ENCODE measurements at regions not wholly inside any gene's neighbourhood (a gene's known extent, or its start where the extent isn't known, plus 50 kb on each side); places are given as distances from the start of the nearest gene placed in this dataset.
A peak's percentile ranks its signal among the peaks of the same experiment; 100 is the strongest.
"Not testable (repeated sequence)": the region's sequence is repeated elsewhere in the genome, so short reads cannot be mapped to it uniquely, and the experiment has no call there.

GRCh38 chr14:99035268-99035667 is 236.7 kb downstream of the BCL11B start:
- peaks cover 0 to 3% (median 0%) of the 10 kb centered on the region in 3 donors for H3K27me3 ChIP-seq (ENCODE audit: control insufficient read depth in 3 of 3, insufficient read depth in 3 of 3, low read length in 2 of 3)
- H3K27ac ChIP-seq (ENCODE audit: low read depth in 1 of 2, low read length in 1 of 2) = peak overlapping the region in 1 of 2 donors; percentile 74
- no peak for TF ChIP-seq CTCF (IDR thresholded peaks at IDR 0.05; ENCODE audit: control extremely low read depth, extremely low read depth)
- 36 to 57% methylated on average over 4 of the region's 4 CpGs for WGBS, 2 donors
- H3K36me3 ChIP-seq (ENCODE audit: control insufficient read depth in 4 of 4, insufficient read depth in 4 of 4, low read length in 4 of 4) = no peaks in the 10 kb centered on the region
- DNase-seq (peak; percentile 55 to 82 (median 73)), ATAC-seq (ENCODE audit: insufficient read depth, low FRiP score) (no peak)
- peaks cover 0 to 5% (median 0%) of the 10 kb centered on the region in 4 donors for H3K9me3 ChIP-seq (ENCODE audit: control insufficient read depth in 4 of 4, insufficient read depth in 3 of 4, low read length in 3 of 4)
- H3K9ac ChIP-seq (ENCODE audit: insufficient read depth in 1 of 2, low read length in 2 of 2) = no peak overlapping the region
- H3K4me3 ChIP-seq = no peak overlapping the region
- peaks cover 0 to 14% (median 9%) of the 10 kb centered on the region in 5 donors for H3K4me1 ChIP-seq (ENCODE audit: control insufficient read depth in 5 of 5, insufficient read depth in 5 of 5, low read length in 5 of 5)

GRCh38 chr14:99035712-99036610 is 236.0 kb downstream of the BCL11B start:
- Histone ChIP-seq H3K27ac (ENCODE audit: low read depth in 1 of 2, low read length in 1 of 2) (peak overlapping the region in 1 of 2 donors; percentile 74), H3K27me3 (ENCODE audit: control insufficient read depth in 3 of 3, insufficient read depth in 3 of 3, low read length in 2 of 3) (peaks cover 0 to 3% (median 0%) of the 10 kb centered on the region in 3 donors), H3K9me3 (ENCODE audit: control insufficient read depth in 4 of 4, insufficient read depth in 3 of 4, low read length in 3 of 4) (peaks cover 0 to 5% (median 0%) of the 10 kb centered on the region in 4 donors), H3K9ac (ENCODE audit: insufficient read depth in 1 of 2, low read length in 2 of 2) (peak overlapping the region in 1 of 2 donors; percentile 67), H3K36me3 (ENCODE audit: control insufficient read depth in 4 of 4, insufficient read depth in 4 of 4, low read length in 4 of 4) (no peaks in the 10 kb centered on the region), H3K4me3 (no peak overlapping the region), H3K4me1 (ENCODE audit: control insufficient read depth in 5 of 5, insufficient read depth in 5 of 5, low read length in 5 of 5) (peaks cover 0 to 14% (median 9%) of the 10 kb centered on the region in 5 donors)
- no peak for TF ChIP-seq CTCF (IDR thresholded peaks at IDR 0.05; ENCODE audit: control extremely low read depth, extremely low read depth)
- ATAC-seq (ENCODE audit: insufficient read depth, low FRiP score) = peak; percentile 81
- WGBS, 2 donors = 34 to 38% methylated on average over 30 of the region's 30 CpGs
- peak; percentile 89 to 95 (median 90) for DNase-seq

- Histone ChIP-seq H3K4me1 (ENCODE audit: control insufficient read depth in 5 of 5, insufficient read depth in 5 of 5, low read length in 5 of 5) (peaks cover 0 to 14% (median 9%) of the 10 kb centered on the region in 5 donors), H3K27me3 (ENCODE audit: control insufficient read depth in 3 of 3, insufficient read depth in 3 of 3, low read length in 2 of 3) (no peaks in the 10 kb centered on the region), H3K36me3 (ENCODE audit: control insufficient read depth in 4 of 4, insufficient read depth in 4 of 4, low read length in 4 of 4) (no peaks in the 10 kb centered on the region), H3K9ac (ENCODE audit: insufficient read depth in 1 of 2, low read length in 2 of 2) (peak overlapping the region in 1 of 2 donors; percentile 67), H3K27ac (ENCODE audit: low read depth in 1 of 2, low read length in 1 of 2) (peak overlapping the region in 1 of 2 donors; percentile 74), H3K4me3 (no peak overlapping the region), H3K9me3 (ENCODE audit: control insufficient read depth in 4 of 4, insufficient read depth in 3 of 4, low read length in 3 of 4) (peaks cover 0 to 5% (median 0%) of the 10 kb centered on the region in 4 donors)
- WGBS, 2 donors = 58 to 68% methylated on average over 25 of the region's 25 CpGs
- no peak for TF ChIP-seq CTCF (IDR thresholded peaks at IDR 0.05; ENCODE audit: control extremely low read depth, extremely low read depth)
- peak in 2 of 3 donors; percentile 11 to 21 for DNase-seq
- no peak for ATAC-seq (ENCODE audit: insufficient read depth, low FRiP score)
These were observed 235.2 kb downstream of the BCL11B start for GRCh38 chr14:99036611-99037293.

GRCh38 chr14:99037326-99037725 is 234.7 kb downstream of the BCL11B start:
- H3K9me3 ChIP-seq (ENCODE audit: control insufficient read depth in 4 of 4, insufficient read depth in 3 of 4, low read length in 3 of 4); ATAC-seq (ENCODE audit: insufficient read depth, low FRiP score); H3K27ac ChIP-seq (ENCODE audit: low read depth in 1 of 2, low read length in 1 of 2): not testable (repeated sequence)

More at GRCh38 chr14:99037326-99037725, 234.7 kb downstream of the BCL11B start:
- H3K9ac ChIP-seq (ENCODE audit: insufficient read depth in 1 of 2, low read length in 2 of 2); H3K36me3 ChIP-seq (ENCODE audit: control insufficient read depth in 4 of 4, insufficient read depth in 4 of 4, low read length in 4 of 4); DNase-seq; H3K4me3 ChIP-seq; H3K27me3 ChIP-seq (ENCODE audit: control insufficient read depth in 3 of 3, insufficient read depth in 3 of 3, low read length in 2 of 3): not testable (repeated sequence)
- peaks cover 0 to 14% (median 9%) of the 10 kb centered on the region in 5 donors for H3K4me1 ChIP-seq (ENCODE audit: control insufficient read depth in 5 of 5, insufficient read depth in 5 of 5, low read length in 5 of 5)
- WGBS, 2 donors = 31 to 74% methylated on average over 1 of the region's 1 CpG

Data from lung (tissue), 11 donors.